ENCODE measurements at regions not wholly inside any gene's neighbourhood (a gene's known extent, or its start where the extent isn't known, plus 50 kb on each side); places are given as distances from the start of the nearest gene placed in this dataset.

- peak; percentile 15 for DNase-seq
Observed at GRCh38 chr4:28354880-28355656, 1494.4 kb downstream of the STIM2 start.

GRCh38 chr4:28357990-28358389 is 1497.3 kb downstream of the STIM2 start:
- peak; percentile 6 for DNase-seq

GRCh38 chr4:28358606-28359005 is 1498.0 kb downstream of the STIM2 start:
- no peak for DNase-seq

GRCh38 chr4:28360681-28361080 is 1500.0 kb downstream of the STIM2 start:
- DNase-seq = no peak

- DNase-seq = no peak
Observed at GRCh38 chr4:28362169-28362568, 1501.5 kb downstream of the STIM2 start.

- DNase-seq = no peak
Observed at GRCh38 chr4:28369499-28369898, 1508.9 kb downstream of the STIM2 start.

- DNase-seq = no peak
Observed at GRCh38 chr4:28373191-28373590, 1512.5 kb downstream of the STIM2 start.

GRCh38 chr4:28373601-28374000 is 1513.0 kb downstream of the STIM2 start:
- no peak for DNase-seq

GRCh38 chr4:28378109-28378830 is 1517.6 kb downstream of the STIM2 start:
- DNase-seq = no peak

GRCh38 chr4:28385801-28386200 is 1525.2 kb downstream of the STIM2 start:
- no peak for DNase-seq

- no peak for DNase-seq
Observed at GRCh38 chr4:28386776-28387175, 1526.1 kb downstream of the STIM2 start.

GRCh38 chr4:28388471-28388870 is 1527.8 kb downstream of the STIM2 start:
- DNase-seq = no peak

GRCh38 chr4:28391877-28392276 is 1531.2 kb downstream of the STIM2 start:
- DNase-seq = no peak

GRCh38 chr4:28402751-28403150 is 1542.1 kb downstream of the STIM2 start:
- no peak for DNase-seq

GRCh38 chr4:28421221-28421620 is 1560.6 kb downstream of the STIM2 start:
- no peak for DNase-seq

- DNase-seq = no peak
Observed at GRCh38 chr4:28426251-28426650, 1565.6 kb downstream of the STIM2 start.

- DNase-seq = no peak
Observed at GRCh38 chr4:28427306-28428085, 1566.9 kb downstream of the STIM2 start.

- no peak for DNase-seq
Observed at GRCh38 chr4:28432348-28433025, 1571.8 kb downstream of the STIM2 start.

- no peak for DNase-seq
Observed at GRCh38 chr4:28435314-28435713, 1574.7 kb downstream of the STIM2 start.

- DNase-seq = no peak
Observed at GRCh38 chr4:28436191-28437080, 1575.8 kb downstream of the STIM2 start.

GRCh38 chr4:28443371-28443770 is 1582.7 kb downstream of the STIM2 start:
- no peak for DNase-seq
